RWPE2 (cell line): ENCODE measurements at regions not wholly inside any gene's neighbourhood (a gene's known extent, or its start where the extent isn't known, plus 50 kb on each side); places are given as distances from the start of the nearest gene placed in this dataset.
"Not testable (repeated sequence)": the region's sequence is repeated elsewhere in the genome, so short reads cannot be mapped to it uniquely, and the experiment has no call there.

Source experiments
- ATAC-seq: fragments of 200-7000 bp; cut with Tn5 transposase; 3 replicates; pipeline ENCODE4 v1.9.1; 2021; ENCODE audit warnings: low read depth
- DNase-seq: peaks from one replicate; pipeline ENCODE4 v3.0.0-alpha.2; 2020; ENCODE audit warnings: low spot score
- H3K27ac ChIP-seq: fragments of 450-650 bp; 2 replicates; pipeline ENCODE4 v1.5.1; 2017; ENCODE audit warnings: mild to moderate bottlenecking; ENCODE audit not compliant: poor library complexity, severe bottlenecking
- H3K27me3 ChIP-seq: fragments of 250-450 bp; sonication (Bioruptor Pico); 2 replicates; pipeline ENCODE4 v1.5.1; 2021; ENCODE audit warnings: mild to moderate bottlenecking, moderate library complexity; ENCODE audit not compliant: insufficient read depth, poor library complexity, severe bottlenecking
- H3K36me3 ChIP-seq: fragments of 250-450 bp; sonication (Bioruptor Pico); 2 replicates; pipeline ENCODE4 v1.5.1; 2020; ENCODE audit warnings: low read depth, mild to moderate bottlenecking, moderate library complexity
- H3K4me1 ChIP-seq: fragments of 250-450 bp; sonication (Bioruptor Pico); 2 replicates; pipeline ENCODE4 v1.5.1; 2021; ENCODE audit warnings: mild to moderate bottlenecking, moderate library complexity; ENCODE audit not compliant: insufficient read depth, poor library complexity, severe bottlenecking
- H3K4me3 ChIP-seq: fragments of 250-450 bp; sonication (Bioruptor Pico); 2 replicates; pipeline ENCODE4 v1.5.1; 2021; ENCODE audit warnings: mild to moderate bottlenecking, moderate library complexity; ENCODE audit not compliant: severe bottlenecking
- H3K9me3 ChIP-seq: fragments of 250-450 bp; sonication (Bioruptor Pico); 2 replicates; pipeline ENCODE4 v1.5.1; 2021; ENCODE audit warnings: mild to moderate bottlenecking, moderate library complexity; ENCODE audit not compliant: severe bottlenecking
- TF ChIP-seq, protein P1 (sequence below): fragments of 450-650 bp; IDR thresholded peaks from one replicate; pipeline ENCODE4 v1.5.1; 2017; ENCODE audit warnings: mild to moderate bottlenecking, moderate library complexity; ENCODE audit not compliant: poor library complexity, severe bottlenecking

DNA sequence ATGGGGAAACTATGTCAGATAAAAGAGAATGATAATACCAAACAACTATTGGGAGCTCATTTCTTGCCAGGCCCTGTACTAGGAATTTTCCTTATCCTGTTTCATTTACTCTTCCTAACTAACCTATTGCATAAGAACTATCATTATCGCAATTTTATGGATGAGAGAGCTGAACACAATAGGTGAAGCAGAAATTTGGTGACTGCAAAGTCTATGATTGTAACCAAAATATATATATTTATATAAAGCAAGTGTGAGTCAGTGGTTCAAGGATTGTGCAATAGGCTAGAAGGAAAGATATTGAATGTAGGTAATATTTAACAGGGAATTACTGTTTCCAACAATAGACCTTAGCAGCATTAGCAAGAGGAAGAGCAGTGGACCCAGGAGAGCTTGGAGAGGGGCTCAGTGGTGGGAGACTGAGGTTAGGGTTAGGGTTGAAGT lies 181.1 kb upstream of the TENT5A start:
- Histone ChIP-seq H3K4me3 (no peak overlapping the region), H3K36me3 (no peaks in the 10 kb centered on the region), H3K27me3 (no peaks in the 10 kb centered on the region), H3K27ac (no peak overlapping the region), H3K4me1 (peaks cover 17% of the 10 kb centered on the region), H3K9me3 (no peaks in the 10 kb centered on the region)
- TF ChIP-seq, protein P1, sequence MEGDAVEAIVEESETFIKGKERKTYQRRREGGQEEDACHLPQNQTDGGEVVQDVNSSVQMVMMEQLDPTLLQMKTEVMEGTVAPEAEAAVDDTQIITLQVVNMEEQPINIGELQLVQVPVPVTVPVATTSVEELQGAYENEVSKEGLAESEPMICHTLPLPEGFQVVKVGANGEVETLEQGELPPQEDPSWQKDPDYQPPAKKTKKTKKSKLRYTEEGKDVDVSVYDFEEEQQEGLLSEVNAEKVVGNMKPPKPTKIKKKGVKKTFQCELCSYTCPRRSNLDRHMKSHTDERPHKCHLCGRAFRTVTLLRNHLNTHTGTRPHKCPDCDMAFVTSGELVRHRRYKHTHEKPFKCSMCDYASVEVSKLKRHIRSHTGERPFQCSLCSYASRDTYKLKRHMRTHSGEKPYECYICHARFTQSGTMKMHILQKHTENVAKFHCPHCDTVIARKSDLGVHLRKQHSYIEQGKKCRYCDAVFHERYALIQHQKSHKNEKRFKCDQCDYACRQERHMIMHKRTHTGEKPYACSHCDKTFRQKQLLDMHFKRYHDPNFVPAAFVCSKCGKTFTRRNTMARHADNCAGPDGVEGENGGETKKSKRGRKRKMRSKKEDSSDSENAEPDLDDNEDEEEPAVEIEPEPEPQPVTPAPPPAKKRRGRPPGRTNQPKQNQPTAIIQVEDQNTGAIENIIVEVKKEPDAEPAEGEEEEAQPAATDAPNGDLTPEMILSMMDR = no peak
- DNase-seq (no peak), ATAC-seq (no peak)

- no peak for ATAC-seq
- H3K4me1 ChIP-seq = peaks cover 11% of the 10 kb centered on the region
These were observed 180.6 kb upstream of the TENT5A start for GRCh38 chr6:81933089-81933488.

DNA sequence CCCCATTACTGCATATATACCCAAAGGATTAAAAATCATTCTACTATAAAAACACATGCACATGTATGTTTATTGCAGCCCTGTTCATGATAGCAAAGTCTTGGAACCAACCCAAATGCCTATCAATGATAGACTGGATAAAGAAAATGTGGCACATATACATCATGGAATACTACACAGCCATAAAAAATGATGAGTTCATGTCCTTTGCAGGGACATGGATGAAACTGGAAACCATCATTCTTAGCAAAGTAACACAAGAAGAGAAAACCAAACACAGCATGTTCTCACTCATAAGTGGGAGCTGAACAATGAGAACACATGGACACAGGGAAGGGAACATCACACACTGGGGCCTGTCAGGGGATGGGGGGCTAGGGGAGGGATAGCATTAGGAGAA lies 180.0 kb upstream of the TENT5A start:
- not testable (repeated sequence) for H3K36me3 ChIP-seq, H3K27me3 ChIP-seq, H3K9me3 ChIP-seq, DNase-seq, H3K27ac ChIP-seq, H3K4me3 ChIP-seq, H3K4me1 ChIP-seq, ATAC-seq

More at GRCh38 chr6:81933089-81933488, 180.6 kb upstream of the TENT5A start:
- Histone ChIP-seq H3K36me3 (no peaks in the 10 kb centered on the region), H3K4me3 (no peak overlapping the region), H3K27ac (no peak overlapping the region), H3K27me3 (no peaks in the 10 kb centered on the region), H3K9me3 (no peaks in the 10 kb centered on the region)
- no peak for DNase-seq
- TF ChIP-seq, protein P1 = no peak

DNA sequence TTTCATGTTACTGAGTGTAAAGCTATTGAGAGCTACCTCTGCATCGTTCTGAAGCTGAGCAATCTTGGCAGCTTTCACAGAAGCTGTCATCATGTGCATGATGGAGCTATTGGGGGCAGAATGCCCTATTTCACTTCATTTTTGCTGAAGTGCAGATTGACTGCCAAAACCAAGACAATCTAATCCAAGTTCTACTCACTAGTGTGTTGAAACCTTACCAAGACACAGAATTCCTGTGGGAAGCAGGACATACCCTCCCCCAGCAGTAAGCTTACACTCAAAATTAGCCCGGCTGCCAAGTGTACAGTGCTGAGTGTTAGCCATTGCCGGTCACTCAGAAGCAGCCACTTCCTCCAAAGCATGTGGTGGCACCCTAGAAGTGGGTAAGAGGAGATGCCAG lies 177.3 kb upstream of the TENT5A start:
- no peak overlapping the region for H3K4me3 ChIP-seq
- no peaks in the 10 kb centered on the region for H3K27me3 ChIP-seq
- H3K36me3 ChIP-seq = no peaks in the 10 kb centered on the region
- no peak overlapping the region for H3K27ac ChIP-seq
- TF ChIP-seq, protein P1 = no peak
- ATAC-seq (no peak), DNase-seq (no peak)
- H3K4me1 ChIP-seq = no peaks in the 10 kb centered on the region
- H3K9me3 ChIP-seq = no peaks in the 10 kb centered on the region

DNA sequence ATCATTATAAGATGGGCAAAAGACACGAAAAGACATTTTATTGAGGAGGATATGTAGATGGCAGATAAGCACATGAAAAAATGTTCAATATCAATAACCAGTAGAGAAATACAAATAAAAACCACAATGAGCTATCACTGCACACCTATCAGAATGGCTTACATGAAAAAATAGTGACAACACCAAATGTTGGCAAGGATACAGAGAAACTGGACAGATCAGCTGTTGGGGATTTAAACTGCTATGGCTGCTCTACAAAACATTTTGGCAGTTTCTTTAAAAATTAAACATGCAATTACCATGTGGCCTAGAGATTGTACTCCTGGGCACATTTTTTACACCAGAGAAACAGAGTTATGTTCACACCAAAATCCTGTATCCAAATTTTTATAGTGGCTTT lies 172.7 kb upstream of the TENT5A start:
- Histone ChIP-seq H3K4me3 (no peak overlapping the region), H3K27ac (no peak overlapping the region), H3K4me1 (no peaks in the 10 kb centered on the region), H3K36me3 (no peaks in the 10 kb centered on the region), H3K27me3 (no peaks in the 10 kb centered on the region), H3K9me3 (no peaks in the 10 kb centered on the region)
- ATAC-seq (no peak), DNase-seq (no peak)
- TF ChIP-seq, protein P1 = no peak
